NCI-H345 treated with DMSO at 0.1 percent for 48 hours (cell line): ENCODE measurements at regions not wholly inside any gene's neighbourhood (a gene's known extent, or its start where the extent isn't known, plus 50 kb on each side); places are given as distances from the start of the nearest gene placed in this dataset.

Experiments used
- DNase-seq: peaks from one replicate; lab custom pipeline; 2025; ENCODE audit not compliant: unreplicated experiment; lab: John Stamatoyannopoulos, UW

DNA sequence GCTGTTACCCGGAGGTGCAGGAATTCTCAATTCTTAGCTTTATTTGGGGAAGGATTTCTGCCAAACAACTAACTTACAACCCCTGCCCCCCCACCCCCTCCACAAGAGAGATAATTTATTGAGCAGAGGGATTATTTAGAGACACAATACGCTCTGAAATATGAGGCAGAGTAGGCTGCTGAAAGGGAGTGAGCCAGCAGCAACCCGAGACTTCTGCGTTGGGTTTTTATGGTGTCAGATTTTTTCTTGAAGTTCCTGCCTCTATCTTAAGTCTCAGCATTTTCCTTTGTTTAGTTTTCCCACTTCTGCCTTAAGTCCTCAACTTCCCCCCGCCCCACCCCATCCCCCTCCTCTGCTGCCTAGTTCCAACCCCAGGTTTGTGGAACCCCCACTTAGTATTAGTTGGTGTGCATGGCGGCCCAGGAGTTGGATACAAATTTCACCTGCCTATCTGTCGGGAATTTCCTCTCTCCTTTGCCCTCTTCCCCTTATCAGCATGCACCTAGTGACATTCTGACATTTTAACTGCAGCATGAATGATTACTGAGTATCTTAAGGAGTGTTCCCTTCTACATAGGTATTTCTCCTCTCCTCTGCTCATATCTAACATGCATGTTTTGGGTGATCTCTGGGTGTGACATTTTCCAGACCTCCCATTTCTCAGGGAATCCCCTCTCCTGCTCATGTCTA lies 1635.9 kb upstream of the LRRTM1 start:
- DNase-seq, result no peak

DNA sequence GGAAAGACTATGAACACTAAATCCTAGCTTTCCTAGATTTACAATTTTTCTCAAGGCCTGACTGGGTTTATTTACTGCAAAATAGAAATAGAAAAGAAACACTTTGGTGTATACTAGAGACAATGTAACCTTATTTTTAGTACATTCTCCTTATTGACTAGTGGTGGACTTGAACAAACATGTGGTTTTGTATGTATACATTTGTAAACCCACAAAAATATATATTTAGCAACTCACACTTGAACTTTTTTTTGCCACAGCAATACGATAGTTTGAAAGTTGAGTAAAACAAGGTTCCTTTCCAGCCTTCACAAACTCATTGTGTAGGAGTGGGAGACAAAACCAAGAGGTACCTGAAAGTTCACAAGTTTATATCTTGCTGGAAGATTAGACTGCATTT lies 1633.4 kb upstream of the LRRTM1 start:
- no peak for DNase-seq

DNA sequence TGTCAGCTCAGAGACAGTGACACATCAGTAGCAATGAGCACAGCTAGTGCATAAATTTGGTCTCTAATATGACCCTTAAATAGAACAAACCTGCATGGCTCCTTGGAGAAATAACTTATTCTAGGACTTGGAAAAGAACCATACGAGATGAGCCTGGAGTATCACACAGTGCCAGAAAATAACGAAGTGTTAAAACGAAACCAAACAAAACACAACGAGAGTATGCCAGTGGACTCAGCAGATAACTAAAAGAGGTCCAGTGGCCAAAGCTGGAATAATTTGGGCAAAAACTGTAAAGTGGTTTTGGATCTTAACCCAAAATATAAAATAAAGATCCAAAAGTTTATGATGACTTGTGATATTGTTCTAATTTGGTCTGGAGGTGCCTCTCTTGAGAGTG lies 1599.0 kb upstream of the LRRTM1 start:
- no peak for DNase-seq

DNA sequence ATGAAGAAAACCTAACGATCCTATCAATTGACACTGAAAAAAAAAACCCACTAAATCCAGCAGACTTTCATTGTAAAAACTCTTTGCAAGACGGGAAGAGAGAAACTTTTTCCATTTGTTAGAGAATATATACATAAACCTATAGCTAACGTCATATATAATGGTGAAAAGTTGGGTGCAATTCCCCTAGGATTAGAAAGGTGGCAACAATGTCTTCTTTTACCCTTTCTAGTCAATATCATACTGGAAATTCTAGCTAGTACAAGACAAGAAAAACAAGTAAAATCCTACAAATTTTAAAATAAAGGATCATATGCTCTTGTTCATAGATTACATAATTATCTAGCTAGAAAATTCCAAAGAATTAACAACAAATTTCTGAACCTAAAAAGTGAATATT lies 1596.5 kb upstream of the LRRTM1 start:
- DNase-seq, result no peak

DNA sequence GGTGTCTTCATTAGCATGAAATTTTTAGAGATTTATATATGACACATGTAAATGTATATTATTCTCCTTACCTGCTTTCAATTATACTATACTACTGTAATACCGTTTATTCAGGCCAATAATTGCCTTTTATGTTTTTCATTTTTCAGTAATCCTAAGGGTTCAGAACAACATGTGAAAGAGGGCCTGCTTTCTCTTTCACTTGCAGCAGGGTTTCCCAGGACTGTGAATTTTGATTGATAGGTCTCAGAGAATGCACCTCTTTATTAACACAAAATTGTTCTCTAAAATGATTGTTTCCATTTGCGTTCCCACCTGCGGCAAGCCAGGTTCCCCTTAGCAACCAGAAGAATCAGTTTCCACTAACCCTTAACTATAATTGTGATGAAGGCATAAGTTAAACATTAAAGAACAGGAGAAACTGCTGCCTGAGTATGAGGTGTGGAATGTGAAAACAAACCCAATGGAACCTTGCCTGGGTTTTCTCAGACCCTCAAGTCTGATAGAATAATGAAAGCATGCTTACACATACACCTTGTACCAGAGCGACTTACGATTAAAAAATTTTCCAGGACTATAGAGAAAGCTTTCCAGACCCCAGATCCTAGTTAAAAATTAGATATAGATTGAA lies 1591.2 kb upstream of the LRRTM1 start:
- no peak for DNase-seq

DNA sequence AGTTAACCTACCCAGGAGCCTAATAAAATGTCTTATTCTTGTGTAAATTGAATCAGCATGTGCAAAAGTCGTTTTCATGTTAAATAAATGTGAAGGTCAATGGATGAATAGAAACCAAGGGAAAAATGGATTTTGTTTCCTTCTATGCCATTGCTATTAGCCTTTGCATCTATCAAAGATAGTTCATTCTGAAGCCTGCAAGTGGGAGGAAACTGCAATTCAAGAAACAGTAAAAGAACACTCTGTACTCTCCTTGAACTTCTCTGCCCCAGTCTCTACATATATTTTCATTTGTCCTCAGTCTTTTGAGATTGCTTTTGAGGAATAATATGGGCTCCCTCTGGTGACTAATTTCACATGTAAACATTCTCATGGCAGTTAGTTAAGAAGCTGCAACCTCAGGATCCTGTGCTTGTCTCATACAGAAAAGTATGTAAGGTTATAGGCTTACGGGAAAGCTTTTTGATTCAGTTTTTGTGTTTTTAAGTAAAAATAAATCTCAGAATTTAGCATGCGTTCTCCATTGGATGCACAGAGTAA lies 1590.0 kb upstream of the LRRTM1 start:
- DNase-seq, result no peak

DNA sequence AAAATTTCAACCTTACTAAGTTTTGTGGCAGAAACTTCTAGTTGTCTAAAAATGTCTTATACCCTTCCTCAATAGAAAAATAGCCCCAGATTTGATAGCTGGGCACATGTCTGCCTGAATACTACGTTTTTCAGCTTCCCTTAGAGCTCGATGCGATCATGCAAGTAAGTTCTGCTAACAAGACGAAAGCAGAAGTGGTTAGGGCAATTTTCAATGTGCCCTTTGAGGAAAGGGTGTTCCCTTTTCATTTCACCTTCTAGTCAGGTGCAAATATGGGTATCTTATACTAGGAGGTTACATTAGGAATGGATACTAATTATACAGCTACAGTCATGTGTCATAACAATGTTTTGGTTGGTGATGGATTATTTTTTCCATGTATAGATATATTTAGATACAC lies 1572.1 kb upstream of the LRRTM1 start:
- no peak for DNase-seq

DNA sequence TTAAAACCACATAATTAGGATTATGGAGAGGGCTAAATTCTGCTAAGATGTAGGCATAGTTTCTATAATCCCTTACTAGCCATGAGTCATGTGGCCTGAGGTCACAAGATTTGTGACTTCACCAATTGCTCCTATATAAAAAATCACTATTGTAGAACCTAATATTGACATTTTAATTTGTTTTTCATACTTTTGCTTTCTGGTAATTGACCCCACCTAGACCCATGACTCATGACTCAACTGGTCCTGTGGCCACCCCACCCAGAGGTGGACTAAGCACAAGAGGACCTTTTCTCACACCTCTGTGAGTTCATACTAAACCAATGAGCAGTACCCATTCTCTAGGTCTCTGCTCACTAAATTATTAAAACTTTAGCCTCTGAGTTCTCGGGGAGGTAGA lies 1567.5 kb upstream of the LRRTM1 start:
- no peak for DNase-seq

DNA sequence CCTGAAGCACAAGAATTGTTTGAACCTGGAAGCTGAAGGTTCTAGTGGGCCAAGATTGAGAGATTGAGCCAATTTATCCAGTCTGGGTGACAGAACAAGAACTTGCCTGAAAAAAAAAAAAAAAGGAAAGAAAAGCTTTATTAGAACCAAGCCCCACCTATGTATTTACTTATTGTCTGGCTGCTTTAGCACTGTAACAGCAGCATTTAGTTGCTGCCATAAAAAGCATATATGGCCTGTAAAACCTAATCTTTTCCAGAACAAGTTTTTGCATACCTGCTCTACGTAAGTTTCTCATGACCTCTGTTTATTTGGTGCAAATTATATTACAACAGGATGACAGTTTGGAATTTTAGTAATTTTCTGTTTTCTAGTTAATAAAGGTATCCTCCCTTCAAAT lies 1565.6 kb upstream of the LRRTM1 start:
- no peak for DNase-seq

DNA sequence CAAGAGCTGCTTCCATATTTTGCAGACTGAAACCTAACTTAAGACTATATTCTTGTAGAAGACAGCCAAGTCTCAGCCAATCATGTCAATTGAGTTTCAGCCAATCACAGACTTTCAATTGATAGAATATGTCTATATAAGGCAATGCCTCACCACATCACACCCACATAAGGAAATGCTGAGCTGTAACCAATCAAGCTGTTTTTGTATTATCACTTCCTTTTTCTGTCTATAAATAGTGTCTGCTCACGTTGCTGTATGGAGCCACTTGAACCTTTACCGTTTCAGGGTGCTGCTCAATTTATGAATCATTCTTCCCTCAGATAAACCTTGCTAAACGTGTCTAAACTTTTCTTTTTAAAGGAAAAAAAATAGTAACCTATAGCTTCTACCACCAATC lies 1554.4 kb upstream of the LRRTM1 start:
- DNase-seq, result no peak

DNA sequence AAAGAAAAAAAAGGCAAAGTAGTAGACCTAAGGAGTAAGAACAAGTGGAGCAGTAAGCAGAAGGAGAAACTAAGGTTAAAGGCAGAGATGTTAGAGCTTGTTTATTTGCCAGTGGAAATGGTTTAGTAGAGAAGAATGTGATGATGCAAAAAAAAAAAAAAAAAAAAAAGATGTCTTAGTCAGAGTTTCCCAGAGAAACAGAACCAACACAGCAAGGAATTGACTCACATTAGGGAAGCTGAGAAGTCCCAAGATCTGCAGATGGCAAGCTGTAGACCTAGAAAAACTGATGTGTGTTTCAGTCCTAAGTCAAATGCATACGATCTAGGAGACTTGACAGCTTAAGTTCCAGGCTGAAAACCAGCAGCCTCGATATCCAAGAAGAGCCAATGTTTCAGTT lies 1548.8 kb upstream of the LRRTM1 start:
- no peak for DNase-seq

DNA sequence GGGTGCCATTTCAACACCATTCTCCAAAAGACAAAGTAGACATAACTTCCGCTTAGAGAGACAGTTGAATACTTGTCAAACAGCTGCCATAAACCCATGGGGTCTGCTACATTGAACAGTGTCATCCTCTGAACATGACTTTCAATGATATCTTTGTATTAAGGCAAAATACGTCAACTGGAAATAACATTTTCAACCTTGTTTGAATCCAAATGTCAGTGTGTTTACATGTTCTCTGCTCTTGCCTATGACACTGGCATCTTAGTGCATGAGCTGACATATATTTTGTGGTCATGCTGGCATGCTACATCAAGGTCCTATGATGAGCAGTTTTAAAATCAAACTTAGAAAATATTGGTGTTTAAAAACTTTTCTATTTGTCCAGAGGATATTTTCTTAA lies 1548.1 kb upstream of the LRRTM1 start:
- no peak for DNase-seq

DNA sequence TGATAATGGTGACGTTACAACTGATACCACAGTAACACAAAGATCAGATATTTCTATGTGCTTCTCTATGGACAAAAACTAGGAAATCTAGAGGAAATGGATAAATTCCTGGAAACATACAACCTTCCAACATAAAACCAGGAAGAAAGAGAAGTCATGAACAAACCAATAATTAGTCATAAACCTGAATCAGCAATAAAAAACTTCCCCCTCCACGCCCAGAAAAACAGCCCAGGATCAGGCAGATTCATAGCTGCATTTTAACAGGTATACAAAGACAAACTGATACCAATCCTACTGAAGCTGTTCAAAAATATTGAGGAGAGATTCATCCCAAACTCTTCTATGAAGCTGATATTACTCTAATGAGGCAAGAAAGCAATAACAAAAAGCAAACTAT lies 1535.2 kb upstream of the LRRTM1 start:
- no peak for DNase-seq

DNA sequence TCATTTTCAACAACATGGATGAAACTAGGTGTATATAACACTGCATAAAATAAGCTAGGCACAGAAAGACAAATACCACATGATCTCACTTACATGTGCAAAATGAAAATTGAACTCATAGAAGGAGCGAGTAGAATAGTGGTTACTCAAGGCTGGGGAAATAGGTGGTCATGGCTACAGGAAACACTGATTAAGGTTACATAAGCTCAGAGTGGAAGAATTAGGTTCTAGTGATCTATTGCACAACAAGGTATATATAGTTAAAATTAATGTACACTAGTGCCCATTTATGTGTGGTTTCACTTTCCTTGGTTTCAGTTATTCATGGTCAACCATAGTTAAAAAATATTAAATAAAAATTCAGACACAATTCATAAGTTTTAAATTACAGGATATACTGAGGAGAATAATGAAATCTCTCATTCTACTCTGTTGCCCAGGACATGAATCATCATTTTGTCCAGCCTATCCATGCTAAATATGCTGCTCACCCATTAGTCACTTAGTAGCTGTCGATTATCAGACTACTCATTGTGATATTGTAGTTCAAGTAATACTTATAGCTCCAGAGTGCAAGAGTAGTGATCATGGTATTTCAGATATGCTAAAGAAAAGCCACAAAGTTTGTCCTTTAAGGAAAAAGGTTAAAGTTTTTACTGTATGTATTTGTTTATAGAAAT lies 1530.9 kb upstream of the LRRTM1 start:
- DNase-seq, result no peak

DNA sequence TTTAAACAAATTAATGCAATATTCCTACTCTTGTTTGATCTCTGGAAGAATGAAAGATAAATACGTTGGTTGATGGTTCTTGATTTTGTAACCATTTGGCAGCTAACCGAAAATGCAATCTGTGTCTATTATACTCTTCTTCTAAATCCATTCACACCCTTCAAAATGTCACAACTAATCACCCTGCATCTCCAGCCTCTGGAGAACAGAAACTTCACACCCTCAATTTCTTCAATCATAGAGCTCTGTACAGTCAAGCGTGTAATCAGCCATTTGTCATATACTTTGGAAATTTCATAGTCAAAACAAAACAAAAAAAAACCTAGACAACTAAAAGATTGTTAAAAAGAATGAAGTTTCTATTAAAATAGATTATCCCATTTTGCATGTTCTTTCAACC lies 1482.3 kb upstream of the LRRTM1 start:
- no peak for DNase-seq

DNA sequence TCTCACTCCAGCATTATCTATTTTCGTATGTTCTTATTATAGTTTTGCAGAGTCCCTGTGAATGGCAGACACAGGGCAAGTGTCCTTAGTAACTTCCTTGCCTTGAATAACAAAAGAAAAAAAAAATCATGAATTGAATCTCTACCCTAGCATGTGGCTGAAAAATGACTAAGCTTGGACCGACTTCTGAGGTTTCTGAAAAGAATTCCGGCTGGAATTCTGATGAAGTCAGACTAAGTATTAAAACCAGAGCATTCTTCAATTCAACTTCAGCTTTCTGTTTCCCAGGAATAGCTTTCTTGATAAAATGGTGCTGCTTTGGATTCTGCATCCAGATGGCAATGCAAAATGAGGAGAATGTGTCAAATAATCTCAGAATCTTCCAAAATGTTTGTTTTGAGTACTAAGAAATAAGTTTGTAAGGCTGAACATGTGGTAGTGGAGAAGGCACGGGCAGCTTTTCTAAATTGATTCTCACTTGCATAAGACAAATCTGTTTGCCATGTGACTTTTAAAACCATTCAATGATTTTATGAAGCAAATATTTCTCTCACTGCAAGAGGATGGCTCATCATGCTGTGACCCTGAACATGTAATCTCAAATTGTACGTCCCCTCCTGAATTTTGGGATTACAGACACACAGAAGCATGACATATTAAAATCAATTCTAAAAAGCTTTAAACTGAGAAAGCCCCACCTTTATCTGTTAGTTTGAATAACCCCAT lies 1462.8 kb upstream of the LRRTM1 start:
- no peak for DNase-seq

DNA sequence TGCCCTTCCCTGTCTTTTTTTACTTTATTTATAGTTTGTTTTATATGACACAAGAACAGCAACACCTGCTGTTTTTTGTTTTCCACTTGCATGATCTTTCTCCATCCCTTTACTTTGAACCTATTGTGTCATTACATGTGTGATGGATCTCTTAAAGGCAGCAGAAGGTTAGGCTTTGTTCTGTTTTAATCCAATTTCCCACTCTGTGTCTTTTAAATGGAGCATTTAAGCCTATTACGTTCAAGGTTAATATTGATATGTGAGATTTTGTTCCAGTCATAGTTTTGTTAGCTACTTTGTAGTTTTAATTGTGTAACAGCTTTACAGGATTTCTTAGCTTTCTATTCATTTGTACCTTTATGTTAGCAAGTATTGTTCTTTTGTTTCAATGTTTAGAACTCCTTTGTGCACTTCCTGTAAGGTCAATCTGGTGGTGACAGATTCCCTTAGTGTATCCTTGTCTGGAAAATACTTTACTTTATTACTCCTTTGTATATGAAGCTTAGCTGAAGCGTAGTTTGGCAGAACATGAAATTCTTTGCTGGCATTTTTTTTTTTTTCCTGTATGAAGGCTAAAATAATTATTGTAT lies 1443.0 kb upstream of the LRRTM1 start:
- no peak for DNase-seq

DNA sequence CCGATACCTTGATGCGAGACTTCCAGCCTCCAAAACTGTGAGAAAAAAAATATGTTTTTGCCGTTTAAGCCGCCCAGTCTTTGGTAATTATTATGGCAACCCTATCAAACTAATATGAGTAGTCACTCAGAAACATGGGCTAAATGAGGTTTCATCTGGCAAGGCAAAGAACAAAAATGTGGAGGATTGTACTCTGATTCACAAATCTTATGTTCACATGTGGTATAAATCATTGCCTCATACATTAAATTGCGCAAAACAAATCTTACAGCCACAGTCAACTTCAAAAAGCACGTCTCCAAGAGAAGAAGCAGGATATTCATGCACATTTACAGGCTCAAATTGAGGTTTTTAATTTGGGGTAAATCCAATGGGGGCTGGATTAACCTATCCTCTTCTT lies 1435.4 kb upstream of the LRRTM1 start:
- DNase-seq, result no peak

DNA sequence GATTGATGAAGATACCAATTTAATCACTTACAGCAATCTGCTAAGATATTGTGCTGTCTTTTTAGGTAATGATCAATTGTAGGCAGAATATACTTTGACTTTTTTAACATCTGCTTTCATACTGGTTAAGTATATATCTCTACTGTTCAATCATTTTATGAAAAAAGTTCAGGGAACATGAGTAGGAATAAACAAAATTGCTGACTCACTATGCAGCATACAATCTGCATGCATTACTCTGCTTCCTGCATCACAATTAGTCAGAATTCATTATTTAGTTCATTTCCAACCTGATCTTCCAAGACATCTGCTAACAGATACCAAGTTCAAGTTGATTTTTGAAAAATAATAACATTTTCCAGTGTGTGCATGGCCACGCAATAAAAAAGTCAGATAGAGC lies 1430.4 kb upstream of the LRRTM1 start:
- no peak for DNase-seq

DNA sequence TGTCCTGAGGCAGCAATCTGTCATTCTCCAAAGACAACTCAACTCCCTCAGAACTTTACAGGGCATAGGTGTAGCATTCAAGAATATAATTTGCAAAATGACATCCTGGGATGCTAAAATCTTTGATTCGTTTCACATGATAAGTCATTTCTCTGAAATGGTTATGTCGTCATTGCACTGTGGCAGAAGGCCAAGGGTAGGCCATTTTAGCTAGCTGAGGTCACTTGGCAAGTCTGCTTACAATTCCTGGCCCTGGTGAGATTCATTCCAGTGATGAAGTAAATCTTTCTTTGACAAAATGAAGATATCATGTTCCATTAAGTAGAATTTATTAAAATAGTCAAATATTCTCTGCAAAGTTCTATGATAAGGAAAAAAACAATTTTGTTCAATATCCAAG lies 1410.3 kb upstream of the LRRTM1 start:
- no peak for DNase-seq

DNA sequence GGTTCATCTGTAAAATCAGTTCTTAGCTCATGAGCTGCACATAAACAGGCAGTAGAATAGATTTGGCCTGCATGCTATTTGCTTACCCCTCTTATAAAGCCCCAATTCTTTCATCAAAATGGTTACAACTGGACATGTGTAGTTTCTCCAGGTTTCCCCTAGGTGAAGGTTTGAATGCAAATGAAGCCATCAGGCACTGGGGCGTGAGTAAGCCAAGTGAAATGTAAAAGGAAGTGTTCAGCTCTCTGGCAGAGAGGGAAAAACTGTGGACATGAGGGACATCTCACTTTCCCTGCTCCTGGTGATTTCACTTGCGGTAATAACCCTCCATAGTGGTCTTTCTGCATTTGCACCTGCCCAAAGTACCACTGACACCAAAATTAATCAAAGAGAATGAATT lies 1402.3 kb upstream of the LRRTM1 start:
- no peak for DNase-seq
